Esophagus squamous epithelium (tissue), 4 donors: ENCODE measurements at regions not wholly inside any gene's neighbourhood (a gene's known extent, or its start where the extent isn't known, plus 50 kb on each side); places are given as distances from the start of the nearest gene placed in this dataset.

Experiments used
- POLR2A ChIP-seq, 4 donors: fragments of 450-650 bp; IDR thresholded peaks; one replicate each; pipeline ENCODE4 v1.6.1; 2017; ENCODE audit warnings: antibody characterized with exemption in 4 of 4, mild to moderate bottlenecking in 4 of 4, moderate library complexity in 3 of 4
- TF ChIP-seq, protein P1 (sequence below), 6 experiments: fragments of 450-650 bp in 4 of 6; fragments of 200-600 bp in 2 of 6; sonication (generic) in 2 of 6; IDR thresholded peaks; one replicate each; pipeline ENCODE4 v1.5.1; 2016 to 2019; ENCODE audit warnings: antibody characterized with exemption in 6 of 6, mild to moderate bottlenecking in 4 of 6, moderate library complexity in 4 of 6

DNA sequence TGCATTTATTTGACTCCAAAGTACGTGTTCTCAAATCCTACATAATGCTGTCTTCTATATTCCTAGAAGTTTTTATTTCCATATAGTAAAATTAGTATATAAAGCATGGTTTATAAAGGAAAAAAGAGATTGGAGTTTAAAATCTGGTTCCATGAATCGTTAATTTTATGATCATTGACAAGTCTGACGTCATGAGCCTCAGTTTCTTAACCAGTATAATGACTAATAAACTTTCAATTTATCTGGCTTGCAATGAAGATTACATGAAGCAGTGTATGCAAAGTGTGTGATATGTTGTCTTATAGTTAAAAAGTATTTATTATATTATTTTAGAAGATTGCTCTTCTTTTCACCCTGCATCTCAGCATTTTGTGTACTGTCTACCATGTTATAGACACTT, 421.4 kb upstream of the LRRC7 start:
- TF ChIP-seq, protein P1, sequence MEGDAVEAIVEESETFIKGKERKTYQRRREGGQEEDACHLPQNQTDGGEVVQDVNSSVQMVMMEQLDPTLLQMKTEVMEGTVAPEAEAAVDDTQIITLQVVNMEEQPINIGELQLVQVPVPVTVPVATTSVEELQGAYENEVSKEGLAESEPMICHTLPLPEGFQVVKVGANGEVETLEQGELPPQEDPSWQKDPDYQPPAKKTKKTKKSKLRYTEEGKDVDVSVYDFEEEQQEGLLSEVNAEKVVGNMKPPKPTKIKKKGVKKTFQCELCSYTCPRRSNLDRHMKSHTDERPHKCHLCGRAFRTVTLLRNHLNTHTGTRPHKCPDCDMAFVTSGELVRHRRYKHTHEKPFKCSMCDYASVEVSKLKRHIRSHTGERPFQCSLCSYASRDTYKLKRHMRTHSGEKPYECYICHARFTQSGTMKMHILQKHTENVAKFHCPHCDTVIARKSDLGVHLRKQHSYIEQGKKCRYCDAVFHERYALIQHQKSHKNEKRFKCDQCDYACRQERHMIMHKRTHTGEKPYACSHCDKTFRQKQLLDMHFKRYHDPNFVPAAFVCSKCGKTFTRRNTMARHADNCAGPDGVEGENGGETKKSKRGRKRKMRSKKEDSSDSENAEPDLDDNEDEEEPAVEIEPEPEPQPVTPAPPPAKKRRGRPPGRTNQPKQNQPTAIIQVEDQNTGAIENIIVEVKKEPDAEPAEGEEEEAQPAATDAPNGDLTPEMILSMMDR (IDR thresholded peaks at IDR 0.05): no peak
- TF ChIP-seq POLR2A (IDR thresholded peaks at IDR 0.05): no peak
